ENCODE measurements at regions not wholly inside any gene's neighbourhood (a gene's known extent, or its start where the extent isn't known, plus 50 kb on each side); places are given as distances from the start of the nearest gene placed in this dataset.

DNA sequence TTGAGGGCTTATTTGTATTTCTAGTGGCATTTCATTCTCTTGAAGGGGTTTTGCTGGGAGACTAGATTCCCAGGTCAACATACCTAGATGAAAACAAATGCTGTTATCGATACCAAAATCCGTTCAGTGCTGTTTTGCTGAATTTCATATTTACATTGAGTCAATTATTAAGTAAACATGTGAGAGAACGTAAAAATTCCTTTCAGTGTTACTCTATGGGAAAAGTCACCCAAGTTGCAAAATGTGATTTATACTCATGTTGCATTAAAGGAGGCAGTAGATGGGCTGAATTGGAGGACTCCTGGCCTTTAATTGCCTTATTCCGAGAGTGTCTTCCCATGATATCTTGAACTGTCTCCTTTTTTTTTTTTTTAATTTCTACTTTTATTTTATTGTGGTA is 1011.3 kb upstream of the NR2F2 start:
- DNase-seq (ENCODE audit: low read depth in 3 of 3), result no peak

DNA sequence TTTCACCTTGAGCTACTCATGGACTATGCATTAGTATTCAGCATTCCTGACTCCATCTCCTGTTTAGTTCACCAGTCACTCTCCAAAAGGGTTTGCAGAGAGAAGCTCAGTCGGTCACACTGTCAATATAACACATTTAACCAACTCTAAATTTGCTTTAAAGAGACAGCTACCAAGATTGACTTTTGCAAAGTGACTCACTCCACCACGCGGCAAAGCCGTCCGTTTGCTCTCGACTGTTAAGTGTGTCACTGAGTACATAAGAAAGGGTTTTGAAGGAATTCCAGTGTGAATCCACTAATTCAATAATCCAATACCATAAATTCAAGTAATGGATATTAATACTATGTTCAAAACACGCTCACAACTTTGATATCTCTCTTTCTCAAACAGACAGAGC is 1006.7 kb upstream of the NR2F2 start:
- no peak for DNase-seq (ENCODE audit: low read depth in 3 of 3)

DNA sequence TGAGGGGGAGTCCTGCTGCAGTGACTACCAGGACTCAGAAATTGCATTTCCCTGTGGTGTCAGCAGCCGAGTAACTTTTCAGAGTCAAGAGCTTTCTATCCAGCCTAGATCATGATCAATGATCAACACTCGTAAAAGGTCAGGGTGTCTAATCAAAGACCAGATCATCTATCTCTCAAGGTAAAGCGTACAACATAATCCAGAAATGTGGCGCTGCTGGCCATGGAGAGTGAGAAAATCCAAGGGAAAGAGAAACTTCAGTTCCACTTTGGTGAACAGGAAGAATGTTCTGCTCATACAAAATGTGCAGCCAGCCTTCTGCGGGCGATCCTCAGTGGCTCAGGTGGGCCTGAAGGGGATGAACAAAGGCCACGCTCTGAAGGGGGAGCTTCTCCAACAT is 1005.8 kb upstream of the NR2F2 start:
- no peak for DNase-seq (ENCODE audit: low read depth in 3 of 3)

DNA sequence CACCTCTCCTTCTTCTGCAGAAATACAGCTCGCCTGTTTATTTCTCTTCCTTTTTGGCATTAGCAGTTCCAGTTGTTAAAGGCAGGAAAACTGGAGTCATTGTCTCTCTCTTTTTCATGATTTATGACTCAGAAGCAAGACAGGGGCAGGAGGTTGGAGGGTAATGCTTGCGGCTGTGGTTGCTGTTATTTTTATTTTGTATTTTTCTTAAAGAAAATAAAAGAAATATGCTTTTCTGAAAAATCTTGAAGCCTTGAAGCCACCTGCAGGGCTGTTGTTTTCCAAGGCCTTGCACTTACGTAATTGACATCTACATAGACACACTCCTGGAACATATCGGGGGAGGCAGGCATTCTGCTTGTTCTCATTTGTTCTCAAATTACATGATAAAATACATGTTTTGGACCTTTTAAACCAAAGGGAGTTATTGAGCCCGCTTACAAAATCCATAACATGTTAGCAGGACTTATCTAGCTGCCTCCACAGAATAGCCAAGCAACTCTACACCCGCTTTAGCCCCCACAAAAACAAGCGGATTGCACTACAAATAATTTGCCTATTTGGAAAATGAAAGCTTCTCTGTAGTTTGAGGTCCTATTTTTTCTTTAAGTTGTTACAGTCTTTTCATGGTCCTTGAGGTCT is 1004.6 kb upstream of the NR2F2 start:
- DNase-seq (ENCODE audit: low read depth in 3 of 3), result no peak

DNA sequence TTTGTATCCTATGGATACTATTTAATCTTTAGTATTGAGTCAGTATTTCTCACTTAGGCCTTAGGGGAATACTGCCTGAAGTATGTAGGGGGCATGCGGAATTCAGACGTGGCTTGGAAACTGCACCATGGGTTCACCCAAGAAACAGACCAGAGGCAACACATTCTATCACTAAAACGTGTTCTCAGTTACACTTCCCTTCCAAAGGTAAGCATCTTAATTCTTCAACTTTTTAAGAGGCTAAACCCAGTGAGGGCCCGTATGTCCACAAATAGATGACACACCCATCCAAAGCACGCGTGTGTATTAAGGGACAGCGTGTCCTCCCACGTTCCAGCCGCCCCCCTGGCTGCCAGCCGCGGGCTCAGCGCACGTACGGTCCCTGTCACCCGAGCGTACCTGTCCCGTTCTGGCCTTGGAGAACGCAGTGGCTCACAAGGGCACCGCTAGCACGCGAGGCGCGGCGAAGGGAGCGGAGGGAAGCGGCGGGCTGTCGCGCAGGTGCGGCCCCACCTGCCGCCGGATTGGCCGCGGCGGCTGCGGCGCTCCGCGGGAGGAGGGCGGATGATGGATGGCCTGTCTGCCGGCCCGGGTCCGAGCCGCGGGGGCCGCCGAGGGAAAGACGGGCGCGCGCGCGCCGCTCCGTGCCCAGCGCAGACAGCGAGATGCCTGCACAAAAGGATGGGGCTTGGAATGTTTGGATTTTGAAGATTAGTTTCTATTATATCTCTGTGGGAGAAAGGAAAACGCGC is 1003.9 kb upstream of the NR2F2 start:
- no peak for DNase-seq (ENCODE audit: low read depth in 3 of 3)

DNA sequence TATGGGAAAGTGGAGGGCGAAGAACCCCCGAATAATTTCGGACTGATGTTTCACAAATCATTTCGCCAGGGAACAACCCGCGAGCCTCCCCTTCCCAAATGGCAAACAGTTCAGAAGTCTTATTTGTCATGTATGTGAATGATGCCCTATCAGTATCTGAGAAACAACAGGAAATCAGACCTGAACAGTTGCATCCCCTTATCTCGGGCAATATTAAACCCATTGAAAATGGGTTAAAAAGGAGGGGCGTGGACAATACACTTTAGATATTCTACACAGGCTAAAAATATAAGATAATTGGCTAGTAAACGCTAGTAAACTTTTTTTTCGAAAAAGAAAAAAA is 1003.3 kb upstream of the NR2F2 start:
- no peak for DNase-seq (ENCODE audit: low read depth in 3 of 3)

DNA sequence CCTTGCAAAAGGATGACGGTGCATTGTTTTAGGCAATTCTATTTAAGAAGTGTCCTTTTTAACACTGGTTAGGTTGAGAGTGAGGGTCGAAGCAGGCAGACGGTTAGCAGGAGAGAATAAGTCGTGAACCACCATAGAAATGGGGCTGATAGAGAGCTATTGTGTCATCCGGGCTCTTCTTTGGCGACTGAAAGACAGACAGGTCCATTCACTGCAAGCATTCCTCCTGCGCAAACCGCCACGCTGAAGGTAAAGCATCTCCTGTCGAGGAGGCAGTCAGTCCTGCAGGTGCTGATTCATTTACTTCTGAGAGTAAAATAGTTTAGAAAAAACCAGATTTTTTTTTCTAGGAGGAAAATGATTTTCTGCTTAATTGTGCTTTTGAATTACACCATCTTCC is 1002.8 kb upstream of the NR2F2 start:
- no peak for DNase-seq (ENCODE audit: low read depth in 3 of 3)

DNA sequence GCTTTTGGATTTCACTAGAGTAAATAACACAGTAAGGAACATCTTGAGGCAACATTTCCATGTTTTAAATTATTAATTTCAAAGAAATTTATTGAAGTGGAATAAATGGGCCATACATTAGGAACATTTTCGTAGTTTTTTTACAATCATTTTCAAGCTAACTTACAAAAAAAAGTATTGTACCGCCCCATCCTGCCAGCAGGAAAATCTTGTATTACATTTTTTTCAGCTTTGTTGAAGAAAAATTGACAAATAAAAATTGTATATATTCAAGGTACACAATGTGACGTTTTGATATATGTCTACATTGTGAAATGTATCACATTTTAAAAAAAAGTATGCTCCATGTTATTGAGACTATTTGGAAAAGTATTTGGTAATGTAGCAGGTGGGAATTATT is 1001.9 kb upstream of the NR2F2 start:
- DNase-seq (ENCODE audit: low read depth in 3 of 3), result no peak

DNA sequence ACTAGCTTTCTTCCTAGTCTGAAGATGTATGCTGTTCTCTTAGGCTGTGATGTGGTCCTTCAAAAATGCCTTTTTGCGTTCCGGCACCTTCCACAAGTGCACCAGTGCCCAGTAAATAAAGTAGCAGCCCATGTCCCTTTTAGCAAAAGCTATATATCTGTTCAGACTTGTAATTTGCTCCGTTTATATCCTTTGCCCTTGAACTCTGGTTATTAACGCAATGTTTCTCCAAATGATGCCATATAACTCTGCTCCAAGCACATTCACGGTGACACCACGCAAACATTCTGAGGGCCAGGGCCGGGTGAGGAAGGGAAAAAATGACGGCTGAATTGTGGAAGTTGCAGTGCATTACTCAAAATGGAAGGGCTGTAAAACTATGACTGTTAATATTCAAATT is 1001.1 kb upstream of the NR2F2 start:
- no peak for DNase-seq (ENCODE audit: low read depth in 3 of 3)

DNA sequence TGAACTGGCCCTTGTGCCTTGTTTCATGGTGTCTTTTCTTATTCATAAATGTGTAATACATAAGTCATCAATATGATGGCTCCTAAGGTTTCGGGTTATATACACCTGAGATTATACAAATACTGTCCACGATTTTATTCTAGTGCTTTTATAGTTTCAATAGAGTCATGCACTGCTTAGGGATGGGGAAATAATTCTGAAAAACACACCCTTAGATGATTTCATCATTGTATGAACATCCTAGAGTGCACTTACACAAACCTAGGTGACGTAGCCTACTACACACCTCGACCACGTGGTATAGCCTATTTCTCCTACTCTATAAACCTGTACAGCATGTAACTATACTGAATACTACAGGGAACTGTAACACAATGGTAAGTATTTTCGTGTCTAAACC is 988.8 kb upstream of the NR2F2 start:
- no peak for DNase-seq (ENCODE audit: low read depth in 3 of 3)

DNA sequence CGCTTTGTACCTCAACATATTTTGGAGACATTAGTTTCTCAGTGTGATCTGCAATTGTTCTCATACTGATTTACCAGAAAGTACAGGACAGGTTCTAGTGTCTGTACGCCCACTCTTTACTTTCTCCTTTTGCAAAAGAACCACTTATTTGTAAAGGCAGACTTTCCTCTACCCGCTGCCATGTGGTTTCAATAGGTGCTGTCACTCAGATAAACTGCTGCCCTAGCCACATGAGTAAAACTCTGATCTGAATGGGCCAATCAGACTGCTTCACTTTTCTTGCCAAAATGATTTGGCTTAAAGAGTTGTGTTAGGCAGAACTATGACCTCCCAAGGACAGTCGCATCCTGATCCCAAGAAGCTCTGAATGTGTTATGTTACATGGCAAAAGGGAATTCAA is 984.6 kb upstream of the NR2F2 start:
- no peak for DNase-seq (ENCODE audit: low read depth in 3 of 3)

DNA sequence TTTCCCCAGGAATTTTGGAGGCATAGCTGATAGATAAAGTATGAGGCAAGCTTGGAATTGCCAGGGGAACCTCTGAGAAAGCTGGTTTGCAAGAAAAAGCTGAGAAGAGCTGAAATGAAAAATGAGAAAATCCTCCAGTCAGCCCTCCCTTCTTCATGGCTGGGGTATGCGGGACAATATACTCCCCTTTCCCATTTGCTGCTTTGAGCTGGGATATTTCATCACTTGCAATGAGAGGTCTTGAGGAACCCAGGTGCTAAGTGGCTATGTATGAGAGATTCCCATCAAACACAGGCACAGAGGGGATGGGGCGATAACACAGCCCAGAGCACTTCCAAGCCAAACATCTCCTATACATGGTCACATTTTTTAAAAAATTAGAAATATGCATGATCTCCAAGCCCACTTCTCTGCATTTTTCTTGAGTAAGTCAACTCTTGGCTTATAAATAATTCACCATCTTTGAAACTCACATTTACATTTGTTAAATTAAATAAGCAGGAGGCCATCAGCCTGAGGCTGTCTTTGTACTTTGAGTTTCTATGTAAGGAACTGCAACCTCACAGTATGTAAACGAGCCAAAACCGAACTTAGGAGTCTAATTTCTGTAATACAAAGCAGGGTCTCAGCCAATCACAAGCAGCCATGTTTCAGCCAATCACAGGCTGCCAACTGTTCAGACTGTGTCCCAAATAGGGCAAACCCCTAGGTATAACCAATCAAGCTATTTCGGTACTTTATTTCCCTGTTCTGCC is 983.6 kb upstream of the NR2F2 start:
- DNase-seq (ENCODE audit: low read depth in 3 of 3), result no peak

DNA sequence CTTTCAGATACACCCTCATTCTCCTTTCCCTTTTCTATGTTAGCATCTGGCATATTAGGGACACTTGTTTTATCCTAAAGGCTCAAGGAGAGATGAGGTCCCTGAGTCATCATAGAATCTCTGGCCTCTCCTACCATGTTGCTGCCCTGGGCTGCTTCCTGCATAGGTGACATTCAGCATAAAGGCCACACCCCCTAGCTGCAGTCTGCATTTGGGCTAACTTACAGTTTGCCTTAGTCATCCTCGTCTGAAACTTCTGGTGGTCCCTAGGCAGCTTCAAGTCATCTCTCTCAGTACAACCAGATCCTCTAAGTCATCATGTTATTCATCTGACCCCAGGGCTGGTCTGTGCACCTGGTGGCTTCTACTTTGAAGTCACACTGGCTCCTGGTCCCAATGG is 982.7 kb upstream of the NR2F2 start:
- DNase-seq (ENCODE audit: low read depth in 3 of 3), result no peak

DNA sequence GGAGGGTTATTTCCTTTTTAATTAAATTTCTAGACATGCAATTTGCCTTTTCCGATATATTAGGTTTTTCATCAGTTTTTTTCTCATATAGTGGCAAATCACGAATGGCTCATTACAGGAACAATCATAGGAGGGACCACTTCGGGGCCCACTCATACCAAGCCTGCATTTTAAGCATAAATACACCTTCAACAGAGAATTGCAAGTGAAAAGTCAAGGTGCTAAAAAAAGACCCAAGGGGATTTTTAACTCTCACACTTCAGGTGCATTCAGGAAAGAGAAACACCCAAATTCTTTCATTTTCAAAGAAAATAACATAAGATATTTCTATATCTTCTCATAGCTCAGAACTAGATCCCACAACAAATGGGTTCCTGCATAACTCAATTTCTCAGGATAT is 979.6 kb upstream of the NR2F2 start:
- no peak for DNase-seq (ENCODE audit: low read depth in 3 of 3)

DNA sequence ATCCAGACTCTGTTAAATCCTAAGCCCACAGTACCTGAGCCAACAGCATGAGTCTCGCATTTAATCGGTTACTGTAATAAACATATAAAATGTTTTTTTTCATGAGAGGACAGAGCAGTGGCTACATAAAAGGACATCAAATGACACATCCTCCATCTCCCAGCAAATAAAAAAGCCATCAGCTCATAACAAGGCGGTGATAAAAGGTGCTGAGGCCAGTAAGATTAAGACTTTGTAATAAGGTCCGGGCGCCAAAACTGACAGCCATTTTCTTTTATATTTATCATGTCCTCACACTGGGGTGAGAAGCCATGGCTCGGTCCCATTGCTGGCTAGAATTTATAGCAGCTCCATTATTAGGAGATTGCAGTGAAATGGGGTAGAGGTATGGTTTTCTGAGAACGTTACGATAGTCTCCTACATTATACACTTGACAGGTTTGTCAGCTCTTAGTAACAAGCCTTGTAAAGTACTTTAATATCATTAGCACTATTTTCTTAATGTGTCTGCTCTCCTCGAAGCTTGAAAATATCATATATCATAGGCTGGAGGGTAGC is 977.8 kb upstream of the NR2F2 start:
- no peak for DNase-seq (ENCODE audit: low read depth in 3 of 3)

DNA sequence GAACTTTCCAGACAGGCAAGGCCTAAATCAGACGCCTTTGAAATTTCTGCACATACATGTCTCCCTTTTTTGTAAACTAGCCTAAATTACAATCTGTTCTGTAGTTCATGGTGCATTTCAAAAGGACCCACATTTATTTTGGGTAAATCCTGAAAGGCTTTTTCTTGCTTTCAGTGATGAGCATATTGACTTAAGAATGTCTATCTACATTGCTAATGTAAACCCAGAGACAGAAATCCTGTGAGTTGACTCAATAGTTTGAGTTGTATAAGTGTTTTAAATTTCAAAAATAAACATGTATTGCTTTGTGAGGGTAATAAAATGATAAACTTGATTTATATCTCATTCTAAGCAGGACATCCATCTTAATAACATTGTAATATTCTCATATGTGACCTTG is 977.0 kb upstream of the NR2F2 start:
- DNase-seq (ENCODE audit: low read depth in 3 of 3), result no peak

DNA sequence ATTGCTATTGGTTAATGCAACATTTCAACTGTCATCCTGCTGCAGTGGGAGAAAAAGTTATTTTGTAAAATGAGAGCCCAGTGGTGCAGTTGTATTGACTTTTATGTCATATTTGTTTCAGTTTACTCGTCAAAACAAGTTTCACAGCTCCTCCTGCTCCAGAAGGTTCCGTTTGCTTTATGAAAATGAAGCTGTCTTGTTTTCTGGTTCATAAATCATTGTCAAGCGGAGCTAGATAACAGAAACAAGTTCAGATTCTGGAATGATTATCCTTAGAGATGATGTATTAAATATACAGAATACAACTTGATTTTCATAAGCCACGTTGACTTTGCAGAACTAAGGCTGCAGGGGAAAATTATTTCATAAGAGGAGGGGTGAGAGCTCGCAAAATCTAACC is 970.5 kb upstream of the NR2F2 start:
- no peak for DNase-seq (ENCODE audit: low read depth in 3 of 3)

DNA sequence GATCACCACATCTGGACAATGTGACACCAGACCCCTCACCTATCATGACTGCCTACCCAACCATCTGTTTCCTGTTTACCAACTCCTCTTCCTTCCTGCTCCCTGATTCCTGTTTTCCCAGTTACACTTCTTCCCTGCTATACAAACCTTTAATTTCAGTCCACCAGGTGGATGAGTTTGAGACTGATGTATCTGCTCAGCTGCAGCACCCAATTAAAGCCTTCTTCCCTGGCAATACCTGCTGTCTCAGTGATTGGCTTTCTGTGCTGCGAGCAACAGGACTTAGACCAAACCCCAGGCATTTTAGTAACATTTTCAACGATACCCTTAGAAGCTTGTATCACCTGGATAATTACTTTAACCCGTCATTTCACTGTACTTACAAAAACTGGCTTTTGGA is 968.2 kb upstream of the NR2F2 start:
- no peak for DNase-seq (ENCODE audit: low read depth in 3 of 3)

DNA sequence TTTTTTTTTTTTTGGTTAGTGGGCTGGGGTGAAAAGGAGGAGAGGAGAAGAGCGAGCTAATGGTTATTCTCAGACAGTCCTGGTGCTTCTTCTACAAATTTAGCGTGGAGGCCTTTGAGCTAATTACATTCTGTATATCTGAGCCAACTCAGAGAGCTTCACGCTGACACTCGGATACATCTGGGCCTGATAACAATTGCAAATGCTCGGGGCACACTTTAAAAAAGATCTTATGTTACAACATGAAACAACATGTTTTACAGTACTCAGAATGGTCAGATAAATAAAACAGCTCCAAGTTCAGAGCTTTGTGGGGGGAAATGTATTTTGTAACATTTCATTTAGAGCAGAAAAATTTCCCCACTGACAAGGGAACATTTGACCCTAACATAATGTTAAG is 966.9 kb upstream of the NR2F2 start:
- no peak for DNase-seq (ENCODE audit: low read depth in 3 of 3)

DNA sequence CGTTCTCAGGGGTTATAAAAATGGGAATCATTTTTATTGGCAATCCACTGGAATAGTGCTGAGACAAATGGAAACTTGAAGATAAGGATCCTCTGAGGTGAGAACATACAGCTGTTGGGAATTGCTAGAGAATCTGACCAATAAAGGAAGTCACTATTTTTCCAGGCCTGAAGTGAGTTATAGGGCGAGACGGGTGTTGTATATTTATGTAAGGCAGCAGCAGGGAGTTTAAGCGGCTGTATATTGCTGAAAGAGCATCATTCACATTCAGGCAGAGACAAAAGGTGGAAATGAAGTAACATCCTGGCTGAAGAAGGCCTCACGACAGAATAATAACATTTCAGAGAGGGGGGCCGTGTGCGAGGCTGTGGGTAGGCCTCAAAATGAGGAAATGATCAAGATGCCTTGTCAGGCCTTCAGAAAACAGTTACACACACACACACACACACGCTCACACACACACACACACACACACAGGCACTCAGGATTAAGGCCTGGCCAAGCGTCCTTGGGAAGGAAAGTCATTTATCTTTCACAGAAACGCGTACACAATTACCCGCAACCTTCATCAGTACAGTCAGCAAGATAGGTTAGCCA is 964.9 kb upstream of the NR2F2 start:
- no peak for DNase-seq (ENCODE audit: low read depth in 3 of 3)

DNA sequence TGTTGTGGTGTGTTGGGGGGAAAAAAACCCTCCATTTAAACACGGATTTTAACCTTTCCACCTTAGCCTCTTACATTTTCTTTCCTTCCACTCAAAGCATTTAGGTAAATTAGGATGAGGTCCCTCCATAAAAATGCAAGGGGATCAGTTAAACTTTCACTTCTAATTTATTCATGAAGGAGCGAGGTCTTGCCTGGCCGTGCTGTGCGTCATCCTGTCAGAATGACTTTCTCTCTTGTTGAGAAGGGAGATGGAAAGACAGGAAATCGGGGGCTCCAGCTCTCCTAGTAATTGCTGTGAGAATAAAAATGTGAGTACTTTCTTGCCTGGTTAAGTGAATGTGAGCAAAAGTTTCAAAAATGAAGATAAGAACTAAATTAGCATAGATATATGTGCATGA is 962.3 kb upstream of the NR2F2 start:
- no peak for DNase-seq (ENCODE audit: low read depth in 3 of 3)

DNA sequence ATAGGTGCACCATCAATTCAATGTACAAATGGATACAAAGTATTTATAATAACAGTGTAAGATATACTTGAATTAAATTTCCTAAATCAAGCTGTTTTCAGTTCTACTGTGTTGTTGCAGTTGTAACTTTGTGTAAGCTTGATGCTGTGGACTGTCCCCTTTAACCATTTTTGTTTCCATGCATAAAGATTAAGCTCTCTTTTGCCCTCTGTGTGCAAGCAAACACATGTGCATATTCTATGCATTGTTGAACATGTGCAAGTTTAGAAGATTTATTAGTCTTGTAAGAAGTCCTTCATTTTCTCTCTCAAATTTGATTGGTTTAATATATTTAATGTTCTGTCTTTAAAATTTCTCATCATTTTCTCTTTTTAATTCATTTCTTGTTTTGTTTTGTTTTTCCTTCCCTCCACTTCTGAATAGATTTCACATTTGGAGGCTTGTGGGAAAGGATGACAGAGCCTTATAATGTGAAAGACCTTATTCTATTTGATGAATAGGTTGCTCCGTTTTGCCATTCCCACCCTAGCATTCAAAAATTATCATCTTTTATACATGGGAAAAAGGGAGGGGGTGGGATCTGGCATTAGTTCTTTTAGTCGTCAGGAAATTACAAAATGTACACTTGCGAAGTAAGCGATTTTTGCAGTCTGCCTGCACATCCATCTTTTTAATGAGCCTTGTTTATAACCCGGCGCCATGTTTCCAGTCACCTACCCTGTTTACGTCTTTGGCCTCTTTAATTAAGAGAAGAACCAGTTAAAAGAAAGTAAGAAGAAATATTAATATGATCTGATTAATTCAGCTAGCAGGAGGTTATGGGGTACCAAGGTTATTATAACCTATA is 961.5 kb upstream of the NR2F2 start:
- DNase-seq (ENCODE audit: low read depth in 3 of 3), result no peak
